ENCODE measurements at regions not wholly inside any gene's neighbourhood (a gene's known extent, or its start where the extent isn't known, plus 50 kb on each side); places are given as distances from the start of the nearest gene placed in this dataset.

DNA sequence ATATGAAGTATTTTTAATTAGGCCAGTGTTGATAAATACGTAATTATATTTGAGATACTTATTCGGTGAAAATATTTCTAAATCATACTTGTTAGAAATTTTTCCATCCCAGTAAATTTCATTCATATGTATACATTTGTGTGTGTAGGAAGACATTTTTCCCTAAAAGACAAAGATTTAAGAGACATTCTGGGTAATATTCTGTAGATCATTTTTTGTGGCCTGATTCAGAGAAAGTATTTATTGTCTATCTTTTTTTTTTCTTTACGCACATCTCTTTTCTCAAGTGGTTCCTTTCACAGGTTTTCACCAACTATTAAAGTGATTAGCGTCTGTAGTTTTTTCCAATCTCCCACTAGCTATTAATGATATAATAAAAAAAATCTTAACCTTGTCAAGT lies 224.1 kb downstream of the MEF2C start:
- intact Hi-C loops (cut with DNase I, micrococcal nuclease), result no loop called here
- Histone ChIP-seq H3K4me3 (ENCODE audit: low read length) (no peak overlapping the region), H3K36me3 (ENCODE audit: insufficient read depth, low read length) (no peaks in the 10 kb centered on the region), H3K27ac (ENCODE audit: low read depth in 1 of 2, low read length in 2 of 2) (no peak overlapping the region), H3K27me3 (ENCODE audit: control insufficient read depth in 1 of 2, insufficient read depth in 2 of 2, low read length in 2 of 2) (peaks cover 35 to 77% of the 10 kb centered on the region in 2 experiments), H3K4me1 (ENCODE audit: insufficient read depth, low read length) (peaks cover 16% of the 10 kb centered on the region), H3K9me3 (ENCODE audit: control insufficient read depth in 1 of 2, insufficient read depth in 1 of 2, low read length in 2 of 2) (peaks cover 12 to 18% of the 10 kb centered on the region in 2 experiments)
- Mint-ChIP-seq H3K4me3 (no peak overlapping the region), H3K9me3 (peaks cover 11% of the 10 kb centered on the region), H3K4me1 (ENCODE audit: low read depth) (peaks cover 12% of the 10 kb centered on the region), H3K27me3 (peaks cover 77% of the 10 kb centered on the region), H3K36me3 (ENCODE audit: low read depth) (no peaks in the 10 kb centered on the region), H3K27ac (no peak overlapping the region)
- POLR2A ChIA-PET, result no interaction called here
- ATAC-seq (ENCODE audit: poor library complexity) (no peak), DNase-seq (no peak)
- TF ChIP-seq, protein P1, sequence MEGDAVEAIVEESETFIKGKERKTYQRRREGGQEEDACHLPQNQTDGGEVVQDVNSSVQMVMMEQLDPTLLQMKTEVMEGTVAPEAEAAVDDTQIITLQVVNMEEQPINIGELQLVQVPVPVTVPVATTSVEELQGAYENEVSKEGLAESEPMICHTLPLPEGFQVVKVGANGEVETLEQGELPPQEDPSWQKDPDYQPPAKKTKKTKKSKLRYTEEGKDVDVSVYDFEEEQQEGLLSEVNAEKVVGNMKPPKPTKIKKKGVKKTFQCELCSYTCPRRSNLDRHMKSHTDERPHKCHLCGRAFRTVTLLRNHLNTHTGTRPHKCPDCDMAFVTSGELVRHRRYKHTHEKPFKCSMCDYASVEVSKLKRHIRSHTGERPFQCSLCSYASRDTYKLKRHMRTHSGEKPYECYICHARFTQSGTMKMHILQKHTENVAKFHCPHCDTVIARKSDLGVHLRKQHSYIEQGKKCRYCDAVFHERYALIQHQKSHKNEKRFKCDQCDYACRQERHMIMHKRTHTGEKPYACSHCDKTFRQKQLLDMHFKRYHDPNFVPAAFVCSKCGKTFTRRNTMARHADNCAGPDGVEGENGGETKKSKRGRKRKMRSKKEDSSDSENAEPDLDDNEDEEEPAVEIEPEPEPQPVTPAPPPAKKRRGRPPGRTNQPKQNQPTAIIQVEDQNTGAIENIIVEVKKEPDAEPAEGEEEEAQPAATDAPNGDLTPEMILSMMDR (IDR thresholded peaks at IDR 0.05), result no peak
- CTCF ChIA-PET, result no interaction called here

DNA sequence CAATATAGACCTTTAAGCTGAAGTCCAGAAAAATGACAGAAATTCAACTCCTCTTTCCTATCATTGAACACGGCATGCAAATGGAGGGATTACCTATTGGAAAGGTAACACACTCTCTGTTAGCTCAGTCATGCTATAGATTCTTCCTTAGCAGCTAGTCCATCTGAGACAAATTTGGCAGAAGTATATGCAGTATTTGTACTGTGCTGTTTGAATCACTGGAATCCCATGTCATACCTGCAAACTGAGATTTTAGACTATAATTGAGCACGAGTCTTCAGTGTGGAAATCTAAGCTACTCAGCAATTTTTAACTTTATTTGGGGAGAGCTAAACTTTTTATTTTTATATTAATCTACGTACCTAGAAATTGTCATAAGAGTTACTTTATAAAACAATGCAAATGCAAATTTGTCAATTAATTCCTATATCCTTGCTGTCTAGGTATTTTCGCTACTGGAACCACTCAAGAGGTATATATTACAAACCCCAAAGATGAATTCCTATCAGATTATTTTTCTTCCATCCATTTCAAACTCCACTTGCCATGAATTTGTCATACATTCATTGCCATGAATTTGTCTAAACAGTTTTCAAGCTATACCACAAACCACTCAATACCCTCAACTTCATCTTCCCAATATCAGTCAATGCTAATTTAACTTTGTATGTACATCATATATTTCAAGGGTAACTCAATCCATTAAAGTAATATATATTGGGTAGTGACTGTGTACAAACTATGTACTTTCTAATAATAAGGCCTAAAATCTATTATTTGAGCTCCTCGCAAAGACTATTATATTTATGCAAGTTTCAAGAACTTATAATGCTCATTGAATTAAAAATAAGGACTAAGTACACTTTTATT lies 224.8 kb downstream of the MEF2C start:
- intact Hi-C loops (cut with DNase I, micrococcal nuclease), result no loop called here
- H3K4me3 Mint-ChIP-seq, result no peak overlapping the region
- H3K36me3 ChIP-seq (ENCODE audit: insufficient read depth, low read length), result no peaks in the 10 kb centered on the region
- H3K27ac Mint-ChIP-seq, result no peak overlapping the region
- no peak overlapping the region for H3K27ac ChIP-seq (ENCODE audit: low read depth in 1 of 2, low read length in 2 of 2)
- H3K4me3 ChIP-seq (ENCODE audit: low read length), result no peak overlapping the region
- ChIA-PET POLR2A (no interaction called here), CTCF (interaction anchor here (1.1 to 1.2 kb wide), 2 partner anchors 8 to 33 kb away, joined by 3 read pairs; no protein-coding TSS in a partner anchor)
- H3K4me1 ChIP-seq (ENCODE audit: insufficient read depth, low read length), result peaks cover 16% of the 10 kb centered on the region
- peaks cover 30 to 73% of the 10 kb centered on the region in 2 experiments for H3K27me3 ChIP-seq (ENCODE audit: control insufficient read depth in 1 of 2, insufficient read depth in 2 of 2, low read length in 2 of 2)
- no peaks in the 10 kb centered on the region for H3K36me3 Mint-ChIP-seq (ENCODE audit: low read depth)
- H3K4me1 Mint-ChIP-seq (ENCODE audit: low read depth), result peaks cover 12% of the 10 kb centered on the region
- H3K9me3 ChIP-seq (ENCODE audit: control insufficient read depth in 1 of 2, insufficient read depth in 1 of 2, low read length in 2 of 2), result peaks cover 5 to 18% of the 10 kb centered on the region in 2 experiments
- peaks cover 5% of the 10 kb centered on the region for H3K9me3 Mint-ChIP-seq
- DNase-seq, result no peak
- peaks cover 75% of the 10 kb centered on the region for H3K27me3 Mint-ChIP-seq
- no peak for ATAC-seq (ENCODE audit: poor library complexity)
- TF ChIP-seq, protein P1 (IDR thresholded peaks at IDR 0.05), result no peak

DNA sequence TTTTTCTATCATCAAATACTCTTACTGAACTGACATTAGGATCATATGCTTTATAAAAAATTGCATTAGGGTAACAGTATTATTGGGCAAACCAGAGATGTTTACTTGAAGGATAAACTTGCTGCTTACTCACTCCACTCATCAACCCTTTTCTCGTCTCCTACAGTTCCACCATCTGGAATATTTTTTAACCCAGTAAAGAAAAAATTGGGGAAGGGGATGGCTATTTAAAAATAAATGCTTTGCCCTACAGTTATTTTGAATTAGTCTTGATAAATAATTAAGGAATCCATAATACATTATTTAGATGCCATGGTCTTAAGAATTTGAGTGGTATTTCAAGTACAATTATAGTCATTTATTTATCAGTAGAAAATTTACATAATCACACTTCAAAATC lies 225.8 kb downstream of the MEF2C start:
- no peak for DNase-seq
- H3K27me3 ChIP-seq (ENCODE audit: control insufficient read depth in 1 of 2, insufficient read depth in 2 of 2, low read length in 2 of 2), result peaks cover 28 to 66% of the 10 kb centered on the region in 2 experiments
- ChIA-PET POLR2A (no interaction called here), CTCF (interaction anchor here (1.2 kb wide), 1 partner anchor 9 kb away, joined by 3 read pairs; no protein-coding TSS in a partner anchor)
- TF ChIP-seq, protein P1 (IDR thresholded peaks at IDR 0.05), result no peak
- intact Hi-C loops (cut with DNase I, micrococcal nuclease), result no loop called here
- peaks cover 12% of the 10 kb centered on the region for H3K4me1 Mint-ChIP-seq (ENCODE audit: low read depth)
- peaks cover 3 to 18% of the 10 kb centered on the region in 2 experiments for H3K9me3 ChIP-seq (ENCODE audit: control insufficient read depth in 1 of 2, insufficient read depth in 1 of 2, low read length in 2 of 2)
- H3K36me3 ChIP-seq (ENCODE audit: insufficient read depth, low read length), result no peaks in the 10 kb centered on the region
- no peak overlapping the region for H3K4me3 Mint-ChIP-seq
- no peak overlapping the region for H3K4me3 ChIP-seq (ENCODE audit: low read length)
- H3K27me3 Mint-ChIP-seq, result peaks cover 73% of the 10 kb centered on the region
- no peak overlapping the region for H3K27ac Mint-ChIP-seq
- no peaks in the 10 kb centered on the region for H3K36me3 Mint-ChIP-seq (ENCODE audit: low read depth)
- no peak overlapping the region for H3K27ac ChIP-seq (ENCODE audit: low read depth in 1 of 2, low read length in 2 of 2)
- H3K4me1 ChIP-seq (ENCODE audit: insufficient read depth, low read length), result peaks cover 16% of the 10 kb centered on the region
- peaks cover 5% of the 10 kb centered on the region for H3K9me3 Mint-ChIP-seq
- no peak for ATAC-seq (ENCODE audit: poor library complexity)

Data from CD4-positive, alpha-beta T cell (primary cell).